Erythroblast (primary cell): ENCODE measurements at regions not wholly inside any gene's neighbourhood (a gene's known extent, or its start where the extent isn't known, plus 50 kb on each side); places are given as distances from the start of the nearest gene placed in this dataset.
"Not testable (repeated sequence)": the region's sequence is repeated elsewhere in the genome, so short reads cannot be mapped to it uniquely, and the experiment has no call there.

Experiments
- DNase-seq, 2 experiments: peaks; one replicate each; lab custom pipeline; 2025; lab: John Stamatoyannopoulos, UW
- GATA1 ChIP-seq: IDR thresholded peaks from 2 replicates; pipeline ENCODE4 v1.6.1; 2011; ENCODE audit warnings: low read depth, mild to moderate bottlenecking, control low read depth, low read length, moderate library complexity
- POLR2A ChIP-seq: IDR thresholded peaks from 2 replicates; pipeline ENCODE4 v1.6.1; 2011; ENCODE audit warnings: mild to moderate bottlenecking, low read length

DNA sequence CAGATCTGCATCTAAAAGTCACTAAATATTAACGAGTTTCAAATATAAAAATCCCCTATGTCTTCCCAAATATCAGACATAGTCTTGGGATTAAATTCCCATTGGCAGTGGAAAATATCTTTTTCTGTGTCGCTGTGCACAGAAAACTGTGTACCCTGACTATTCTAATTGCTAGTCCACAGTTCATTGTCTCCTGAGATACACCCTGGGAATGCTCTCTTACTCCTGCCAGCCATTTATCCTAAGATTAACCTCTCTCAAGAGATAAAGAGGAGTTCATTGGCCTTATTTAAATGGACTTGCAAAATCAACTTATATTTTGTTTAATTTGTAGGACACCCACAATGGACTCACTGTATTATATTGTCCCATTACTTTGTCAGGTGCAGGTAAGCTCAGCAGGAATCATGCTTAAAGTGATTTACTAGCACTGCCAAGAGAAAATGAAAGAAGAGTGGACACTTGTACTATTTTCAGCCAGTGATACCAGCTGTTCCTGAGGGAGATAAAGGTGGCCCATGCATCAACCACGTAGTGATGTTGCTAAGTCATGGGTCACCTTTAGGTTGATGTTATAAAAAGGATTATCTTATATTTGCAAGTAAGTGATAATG lies 553.8 kb downstream of the PIK3C3 start:
- no peak for DNase-seq
- TF ChIP-seq POLR2A (no peak), GATA1 (no peak)

DNA sequence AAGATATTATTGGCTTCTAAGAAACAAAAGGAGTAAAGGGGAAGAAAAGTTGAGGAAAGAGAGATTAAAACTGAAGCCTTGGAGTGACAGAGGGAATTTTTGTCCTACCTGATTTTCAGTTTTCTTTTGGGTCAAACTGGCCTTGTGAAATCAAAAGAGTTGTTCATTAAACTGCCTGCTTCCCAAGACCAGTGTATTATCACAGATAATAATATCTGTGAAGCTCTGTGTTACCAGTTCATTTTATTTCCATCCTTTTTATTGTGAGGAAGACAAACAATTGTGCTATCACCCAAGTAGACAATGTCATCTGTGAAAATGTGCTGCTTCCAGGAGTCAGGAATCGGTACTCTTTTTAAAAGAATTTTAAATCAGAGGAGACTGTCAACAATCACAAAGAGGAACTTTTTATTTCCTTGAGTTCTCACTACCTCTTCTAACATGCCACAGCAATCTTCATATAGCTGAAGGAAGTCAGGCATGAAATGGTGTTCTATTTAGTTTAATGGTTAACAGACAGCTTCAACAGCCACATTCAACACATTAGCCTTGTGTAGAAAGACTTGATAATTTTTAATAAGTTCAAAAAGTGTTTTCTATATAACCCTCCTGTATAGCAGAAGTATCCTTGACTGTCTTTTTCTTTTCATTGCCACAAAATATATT lies 554.8 kb downstream of the PIK3C3 start:
- DNase-seq = no peak
- no peak for TF ChIP-seq POLR2A
- no peak for TF ChIP-seq GATA1

DNA sequence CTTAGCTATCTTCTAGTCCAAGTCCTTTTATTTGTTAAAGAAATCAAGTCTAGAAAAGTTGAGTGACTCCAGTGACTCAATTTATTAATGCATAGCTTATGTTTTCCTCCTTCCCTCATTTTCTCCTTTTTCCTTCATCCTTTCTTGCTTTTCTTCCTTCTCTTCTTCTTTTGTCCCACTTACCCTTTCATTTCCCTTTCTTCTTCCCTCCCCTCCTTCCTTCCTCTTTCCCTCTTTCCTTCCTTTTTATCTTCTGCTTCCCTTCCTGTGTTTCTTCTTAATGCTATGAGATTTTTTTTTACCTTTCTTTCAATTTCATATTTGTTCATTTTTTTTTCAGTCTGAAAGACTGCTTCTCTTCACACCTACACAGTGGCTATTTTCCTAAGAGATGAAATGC lies 555.5 kb downstream of the PIK3C3 start:
- DNase-seq = no peak
- TF ChIP-seq POLR2A (no peak), GATA1 (no peak)

DNA sequence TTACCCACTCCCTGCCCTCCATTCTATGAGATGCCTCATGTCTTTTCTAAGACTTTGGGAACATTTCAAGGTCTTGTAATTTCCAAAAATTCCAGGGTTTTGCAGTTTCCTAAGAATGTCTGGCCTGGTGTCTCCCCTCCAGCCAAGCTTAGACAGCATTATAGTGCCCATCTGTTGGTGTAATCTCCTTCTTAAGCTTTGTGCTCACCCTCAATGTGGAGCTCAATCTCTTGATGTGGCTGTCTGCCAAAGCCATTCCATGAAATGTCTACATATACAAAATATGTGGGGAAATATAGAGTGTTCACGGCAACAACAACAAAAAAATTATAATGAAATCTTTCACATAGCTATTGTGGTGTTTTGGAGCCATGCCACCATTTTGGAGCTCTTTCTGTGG lies 558.4 kb downstream of the PIK3C3 start:
- TF ChIP-seq POLR2A = no peak
- no peak for TF ChIP-seq GATA1
- no peak for DNase-seq

DNA sequence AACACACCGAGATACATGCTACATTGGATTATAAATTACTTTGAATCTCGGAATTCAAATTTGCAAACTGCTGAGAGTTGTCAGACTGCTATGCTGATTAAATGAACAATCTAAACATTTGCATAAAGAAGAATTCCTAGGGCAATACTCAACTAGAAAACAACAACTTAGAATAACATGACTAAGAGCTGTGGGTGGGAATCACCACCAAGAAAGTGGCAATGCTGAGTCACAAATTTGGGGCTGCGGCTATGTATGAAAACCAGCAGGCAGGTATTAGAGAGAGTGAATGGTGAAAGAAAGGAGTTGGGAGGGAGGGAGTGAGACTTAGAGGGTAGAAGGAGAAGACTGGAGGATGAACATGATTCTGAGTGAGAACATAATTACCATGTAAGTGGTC lies 559.5 kb downstream of the PIK3C3 start:
- no peak for DNase-seq
- TF ChIP-seq POLR2A (no peak), GATA1 (no peak)

DNA sequence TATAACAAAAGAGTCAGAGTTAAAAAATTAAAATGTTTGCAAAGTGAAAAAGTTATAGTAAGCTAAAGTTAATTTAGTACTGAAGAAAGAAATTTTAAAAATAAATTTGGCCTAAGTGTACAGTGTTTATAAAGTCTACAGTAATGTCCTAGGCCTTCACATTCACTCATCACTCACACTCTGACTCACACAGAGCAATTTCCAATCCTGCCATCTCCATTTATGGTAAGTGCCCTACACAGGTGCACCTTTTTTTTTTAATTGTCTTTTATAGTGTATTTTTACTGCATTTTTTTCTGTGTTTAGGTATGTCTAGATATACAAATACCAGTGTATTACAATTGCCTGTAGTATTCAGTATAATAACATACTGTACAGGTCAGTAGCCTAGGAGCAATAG lies 562.9 kb downstream of the PIK3C3 start:
- no peak for DNase-seq
- TF ChIP-seq GATA1 (no peak), POLR2A (no peak)

DNA sequence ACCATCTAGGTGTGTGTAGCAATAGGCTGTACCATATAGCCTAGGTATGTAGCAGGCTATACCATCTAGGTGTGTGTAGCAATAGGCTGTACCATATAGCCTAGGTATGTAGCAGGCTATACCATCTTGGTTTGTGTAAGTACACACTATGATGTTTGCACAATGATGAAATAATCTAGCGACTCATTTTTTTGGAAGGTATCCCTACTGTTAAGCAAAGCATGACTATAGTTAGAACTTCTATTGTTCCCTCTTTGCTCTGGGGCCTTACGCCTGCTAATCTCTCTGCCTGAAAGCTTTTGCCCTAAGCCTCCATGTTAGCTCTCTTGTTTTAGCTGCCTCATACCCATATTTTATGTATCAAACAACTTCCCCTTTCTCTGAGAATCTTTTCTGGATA lies 563.3 kb downstream of the PIK3C3 start:
- not testable (repeated sequence) for DNase-seq

DNA sequence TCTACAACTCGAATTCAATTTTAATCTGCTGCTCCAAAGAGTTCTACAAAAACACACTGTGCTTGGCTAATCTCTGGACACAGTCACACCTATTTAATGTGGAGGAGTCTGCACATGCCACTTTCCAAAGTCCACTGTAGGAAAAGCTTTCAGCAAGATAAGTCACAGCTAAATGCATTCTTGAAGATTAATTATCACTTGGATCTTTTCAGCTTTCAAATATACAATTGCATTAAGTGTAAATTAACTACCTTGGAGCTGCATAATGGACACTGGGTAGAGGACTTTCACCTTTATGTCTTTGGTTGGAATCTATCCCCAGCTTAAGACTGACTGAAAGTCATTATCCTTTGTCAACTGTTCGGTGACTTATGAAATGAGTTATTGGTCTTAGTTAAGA lies 565.1 kb downstream of the PIK3C3 start:
- TF ChIP-seq POLR2A = no peak
- TF ChIP-seq GATA1 = no peak
- no peak for DNase-seq

DNA sequence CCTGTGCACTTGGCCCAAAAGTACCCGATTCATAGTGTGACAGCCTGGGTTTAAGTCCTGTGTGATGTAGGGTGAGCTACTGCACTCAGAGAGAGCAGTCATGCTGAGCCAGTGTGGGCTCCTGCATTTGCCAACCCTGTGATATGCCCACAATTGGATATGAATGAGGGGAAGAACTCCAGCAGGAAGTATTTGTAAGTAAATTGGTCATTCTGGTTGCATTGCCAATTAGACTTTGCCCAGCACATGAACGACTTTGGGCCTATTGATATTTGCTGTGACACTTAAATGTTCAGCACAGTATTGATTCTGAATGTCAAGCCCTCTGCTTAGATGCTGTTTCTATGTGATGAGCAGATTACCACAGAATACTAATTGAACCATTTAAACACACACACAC lies 570.9 kb downstream of the PIK3C3 start:
- no peak for DNase-seq
- TF ChIP-seq GATA1 (no peak), POLR2A (no peak)

DNA sequence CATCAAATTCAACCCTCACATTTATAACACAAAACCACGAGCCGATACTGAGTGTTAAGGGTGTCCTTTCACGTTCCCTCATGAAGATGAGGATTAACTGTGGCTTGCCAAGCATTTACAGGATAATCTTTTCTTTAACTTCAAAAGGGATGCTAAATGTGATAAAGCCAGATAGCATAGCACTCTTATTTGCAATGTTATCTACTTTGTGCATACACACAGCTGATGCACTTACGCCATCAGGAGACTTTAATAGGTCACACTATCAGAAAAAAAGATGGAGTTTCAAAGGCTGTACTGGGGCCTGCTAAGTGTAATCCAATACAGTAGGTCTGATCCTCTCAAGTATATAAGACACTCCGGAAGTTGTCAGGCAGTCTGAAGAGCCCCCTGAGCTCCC lies 572.7 kb downstream of the PIK3C3 start:
- DNase-seq = peak in 1 of 2 experiments; percentile 20
- TF ChIP-seq POLR2A (no peak), GATA1 (no peak)

DNA sequence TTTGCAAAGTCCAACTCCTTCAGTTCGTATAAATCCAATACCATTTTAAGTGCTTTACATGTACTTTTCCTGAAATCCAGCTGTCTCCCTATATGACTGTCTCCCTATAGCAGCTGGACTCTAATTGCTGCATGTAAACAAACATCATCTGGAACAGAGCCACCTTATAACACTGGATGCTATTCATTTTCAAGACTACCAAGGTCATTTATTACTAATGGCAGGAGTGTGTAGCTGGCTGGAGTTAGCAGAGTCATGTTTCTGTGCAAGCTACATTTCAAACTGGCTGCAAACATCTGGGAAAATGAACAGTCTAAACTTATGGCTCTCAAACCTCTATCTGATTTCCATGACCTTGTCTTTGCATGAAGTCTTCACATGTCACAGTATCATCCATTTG lies 575.2 kb downstream of the PIK3C3 start:
- TF ChIP-seq POLR2A = no peak
- no peak for TF ChIP-seq GATA1
- DNase-seq = no peak

DNA sequence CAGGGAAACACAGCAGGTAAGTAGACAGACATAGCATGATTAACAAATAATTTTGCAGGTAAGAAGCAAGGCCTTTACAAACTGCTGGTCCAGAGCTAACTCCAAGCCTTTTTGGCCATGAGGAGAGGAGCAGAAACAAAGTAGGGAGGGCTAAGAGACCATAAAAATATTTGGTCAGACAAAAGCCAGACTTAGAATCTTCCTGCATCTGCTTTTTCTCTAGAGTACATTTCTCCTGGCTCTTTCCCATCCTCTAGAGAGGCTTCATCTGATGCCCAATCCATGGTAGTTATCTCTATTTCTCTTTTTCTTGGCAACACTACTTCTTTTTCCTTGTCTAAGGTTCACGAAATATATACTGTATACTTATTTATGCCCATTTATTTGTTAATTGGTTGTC lies 577.1 kb downstream of the PIK3C3 start:
- DNase-seq = no peak

DNA sequence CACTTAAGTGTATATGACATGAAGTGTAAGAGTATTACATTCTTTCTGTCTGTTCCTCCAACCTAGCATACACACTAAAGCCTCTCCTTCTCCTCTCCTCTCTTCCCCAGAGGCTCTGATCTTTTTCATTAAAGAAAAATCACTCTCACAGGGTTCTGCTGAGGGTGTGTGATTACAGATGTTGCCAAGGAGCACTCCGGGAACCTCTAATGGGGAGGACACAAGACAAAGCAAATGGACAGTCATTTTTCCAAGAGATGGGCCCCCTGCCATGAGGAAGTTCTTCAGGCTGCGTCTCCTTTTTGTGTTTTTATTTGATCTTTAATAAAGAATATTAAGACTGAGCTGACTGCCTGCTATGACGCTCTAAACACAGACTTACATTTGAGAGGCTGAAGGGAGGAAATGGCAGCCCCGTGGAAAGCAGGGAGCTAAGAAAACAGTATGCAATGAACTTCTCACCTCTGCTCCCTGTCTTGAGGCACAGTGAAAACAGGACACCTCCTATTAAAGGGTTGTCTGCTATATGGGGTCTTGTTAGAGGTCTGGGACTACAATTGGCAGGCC lies 578.1 kb downstream of the PIK3C3 start:
- TF ChIP-seq POLR2A (no peak), GATA1 (no peak)
- no peak for DNase-seq

More for the DNA sequence above, 577.1 kb downstream of the PIK3C3 start:
- TF ChIP-seq GATA1 = no peak
- no peak for TF ChIP-seq POLR2A

DNA sequence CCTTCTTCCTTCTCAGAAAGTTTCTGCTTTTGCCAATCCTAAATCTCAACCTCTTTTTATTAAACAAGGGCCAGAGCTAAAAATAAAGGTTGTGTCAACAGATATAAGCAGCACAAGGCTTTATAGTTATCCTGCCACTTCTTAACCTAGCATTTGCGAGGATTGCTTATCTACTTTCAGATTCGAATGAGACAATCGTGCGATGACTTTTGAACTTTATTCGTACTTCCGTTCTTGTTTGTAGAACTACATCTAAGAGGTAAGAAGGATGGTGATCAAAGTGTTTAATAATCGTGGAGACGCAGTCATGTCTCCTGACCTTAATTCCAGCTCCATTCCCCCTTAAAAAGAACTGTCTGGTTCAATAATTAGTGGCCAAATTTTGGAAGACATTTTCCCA lies 578.6 kb downstream of the PIK3C3 start:
- no peak for TF ChIP-seq GATA1
- no peak for TF ChIP-seq POLR2A
- no peak for DNase-seq

DNA sequence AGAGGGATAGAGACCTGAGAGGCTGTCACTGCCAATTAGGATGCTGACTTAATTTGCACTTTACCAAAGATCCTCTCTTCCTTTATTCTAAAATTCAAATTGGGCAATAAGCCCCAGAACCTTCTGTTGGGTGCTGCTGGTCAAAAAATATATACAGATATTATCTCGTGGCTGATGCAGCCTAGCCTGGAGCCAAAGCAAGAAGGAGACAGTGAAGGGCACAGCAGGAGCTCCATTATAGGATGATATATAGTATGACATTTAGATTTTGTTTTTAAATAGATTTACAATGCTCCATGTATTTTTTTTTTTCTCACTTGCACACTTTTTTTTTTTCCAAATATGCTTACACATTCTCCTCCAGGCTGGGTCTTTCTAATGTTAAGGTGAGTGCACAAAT lies 579.3 kb downstream of the PIK3C3 start:
- no peak for DNase-seq
- TF ChIP-seq POLR2A (no peak), GATA1 (no peak)
